HEK293 (cell line): ENCODE measurements at regions not wholly inside any gene's neighbourhood (a gene's known extent, or its start where the extent isn't known, plus 50 kb on each side); places are given as distances from the start of the nearest gene placed in this dataset.
A peak's percentile ranks its signal among the peaks of the same experiment; 100 is the strongest.

ENCODE experiments used
- CTCF ChIA-PET: fragments of 350-600 bp; formaldehyde crosslinking; extraction: SDS; loops from one replicate; lab custom pipeline; 2021; ENCODE audit warnings: antibody characterized with exemption; lab: Yijun Ruan, JAX
- POLR2A ChIA-PET: fragments of 300-600 bp; formaldehyde crosslinking; extraction: SDS; loops from one replicate; lab custom pipeline; 2020; ENCODE audit warnings: antibody characterized with exemption, inconsistent platforms; lab: Yijun Ruan, JAX
- H3K27ac ChIP-seq: fragments of 200-500 bp; sonication (Bioruptor generic); 2 replicates; pipeline ENCODE4 v1.5.1; 2014; ENCODE audit warnings: low read depth, low read length, control low read depth, inconsistent platforms; ENCODE audit errors: extremely low read depth
- H3K36me3 ChIP-seq, 2 experiments: fragments of 200-500 bp in 1 of 2; sonication (Bioruptor generic) in 1 of 2; 1 replicate in 1 of 2; 2 replicates in 1 of 2; pipeline ENCODE4 v1.5.1; 2014 to 2017; ENCODE audit warnings: inconsistent platforms in 2 of 2, low read length in 2 of 2; ENCODE audit not compliant: control insufficient read depth in 2 of 2, insufficient read depth in 1 of 2
- H3K4me1 ChIP-seq: fragments of 200-500 bp; sonication (Bioruptor generic); 2 replicates; pipeline ENCODE4 v1.5.1; 2014; ENCODE audit warnings: mild to moderate bottlenecking, low read length, inconsistent platforms; ENCODE audit not compliant: control insufficient read depth, insufficient read depth
- H3K4me3 ChIP-seq: 2 replicates; pipeline ENCODE4 v1.5.1; 2011; ENCODE audit warnings: low read depth, mild to moderate bottlenecking, control low read depth, low read length, moderate library complexity
- H3K9me3 ChIP-seq: fragments of 200-500 bp; sonication (Bioruptor generic); 2 replicates; pipeline ENCODE4 v1.5.1; 2014; ENCODE audit warnings: low read depth, low read length, inconsistent platforms; ENCODE audit not compliant: control insufficient read depth, insufficient read depth
- KLF8 ChIP-seq: fragments of 450-650 bp; formaldehyde crosslinking; IDR thresholded peaks from 2 replicates; pipeline ENCODE4 v1.5.1; 2016; ENCODE audit warnings: missing biosample characterization, missing genetic modification characterization
- MEIS1 ChIP-seq: sonication (generic); formaldehyde crosslinking; IDR thresholded peaks from 2 replicates; pipeline ENCODE4 v1.8.1; 2022; ENCODE audit warnings: missing genetic modification reagents, mild to moderate bottlenecking, borderline replicate concordance
- MYNN ChIP-seq: fragments of 450-650 bp; formaldehyde crosslinking; IDR thresholded peaks from 2 replicates; pipeline ENCODE4 v1.5.1; 2016; ENCODE audit warnings: missing biosample characterization, missing genetic modification characterization, borderline replicate concordance
- MZF1 ChIP-seq: fragments of 450-650 bp; formaldehyde crosslinking; IDR thresholded peaks from 2 replicates; pipeline ENCODE4 v1.5.1; 2017; ENCODE audit warnings: missing biosample characterization, missing genetic modification characterization, borderline replicate concordance
- SALL2 ChIP-seq: fragments of 450-650 bp; formaldehyde crosslinking; IDR thresholded peaks from 2 replicates; pipeline ENCODE4 v1.5.0; 2017; ENCODE audit warnings: missing biosample characterization, mild to moderate bottlenecking, missing genetic modification characterization, borderline replicate concordance
- ZFP37 ChIP-seq: fragments of 450-650 bp; formaldehyde crosslinking; IDR thresholded peaks from 2 replicates; pipeline ENCODE4 v1.5.1; 2016; ENCODE audit warnings: missing biosample characterization, missing genetic modification characterization
- ZFP41 ChIP-seq: fragments of 450-650 bp; formaldehyde crosslinking; IDR thresholded peaks from 2 replicates; pipeline ENCODE4 v1.5.1; 2016; ENCODE audit warnings: missing biosample characterization, missing genetic modification characterization, borderline replicate concordance
- ZFP69B ChIP-seq: fragments of 450-650 bp; formaldehyde crosslinking; IDR thresholded peaks from 2 replicates; pipeline ENCODE4 v1.5.1; 2016; ENCODE audit warnings: missing biosample characterization, missing genetic modification characterization
- ZNF114 ChIP-seq: fragments of 450-650 bp; formaldehyde crosslinking; IDR thresholded peaks from 2 replicates; pipeline ENCODE4 v1.5.0; 2017; ENCODE audit warnings: missing biosample characterization, missing genetic modification characterization
- ZNF157 ChIP-seq: fragments of 450-650 bp; formaldehyde crosslinking; IDR thresholded peaks from 2 replicates; pipeline ENCODE4 v1.5.1; 2016; ENCODE audit warnings: missing biosample characterization, missing genetic modification characterization
- ZNF221 ChIP-seq: fragments of 450-650 bp; formaldehyde crosslinking; IDR thresholded peaks from 2 replicates; pipeline ENCODE4 v1.5.1; 2017; ENCODE audit warnings: missing biosample characterization, missing genetic modification characterization, borderline replicate concordance
- ZNF23 ChIP-seq: fragments of 450-650 bp; formaldehyde crosslinking; IDR thresholded peaks from 2 replicates; pipeline ENCODE4 v1.5.1; 2016; ENCODE audit warnings: missing biosample characterization, missing genetic modification characterization, borderline replicate concordance
- ZNF341 ChIP-seq: fragments of 450-650 bp; formaldehyde crosslinking; IDR thresholded peaks from 2 replicates; pipeline ENCODE4; 2016; ENCODE audit warnings: low read depth, missing biosample characterization, missing genetic modification characterization
- ZNF354C ChIP-seq: fragments of 450-650 bp; formaldehyde crosslinking; IDR thresholded peaks from 2 replicates; pipeline ENCODE4 v1.5.1; 2016; ENCODE audit warnings: missing biosample characterization, missing genetic modification characterization, low read depth, borderline replicate concordance
- ZNF433 ChIP-seq: fragments of 450-650 bp; formaldehyde crosslinking; IDR thresholded peaks from 2 replicates; pipeline ENCODE4 v1.5.1; 2016; ENCODE audit warnings: missing biosample characterization, missing genetic modification characterization, low read depth
- ZNF544 ChIP-seq: fragments of 450-650 bp; formaldehyde crosslinking; IDR thresholded peaks from 2 replicates; pipeline ENCODE4 v1.5.0; 2017; ENCODE audit warnings: missing biosample characterization, missing genetic modification characterization
- ZNF549 ChIP-seq: fragments of 450-650 bp; IDR thresholded peaks from 2 replicates; pipeline ENCODE4 v1.5.1; 2018; ENCODE audit warnings: missing biosample characterization, missing genetic modification characterization, mild to moderate bottlenecking, inconsistent platforms, moderate library complexity
- ZNF654 ChIP-seq: fragments of 450-650 bp; formaldehyde crosslinking; IDR thresholded peaks from 2 replicates; pipeline ENCODE4 v1.5.1; 2016; ENCODE audit warnings: low read depth, missing biosample characterization, missing genetic modification characterization
- ZNF768 ChIP-seq: fragments of 450-650 bp; formaldehyde crosslinking; IDR thresholded peaks from 2 replicates; pipeline ENCODE4 v1.5.1; 2018; ENCODE audit warnings: missing biosample characterization, mild to moderate bottlenecking, missing genetic modification characterization
- ZSCAN23 ChIP-seq: fragments of 450-650 bp; formaldehyde crosslinking; IDR thresholded peaks from 2 replicates; pipeline ENCODE4 v1.5.1; 2016; ENCODE audit warnings: missing biosample characterization, missing genetic modification characterization
- TF ChIP-seq, protein P1 (sequence below): fragments of 450-650 bp; formaldehyde crosslinking; IDR thresholded peaks from 2 replicates; pipeline ENCODE4 v1.5.1; 2017; ENCODE audit warnings: missing biosample characterization, missing genetic modification characterization
- TF ChIP-seq, protein P2 (sequence below): fragments of 450-650 bp; formaldehyde crosslinking; conservative IDR thresholded peaks from 2 replicates; pipeline ENCODE4 v1.5.1; 2016; ENCODE audit warnings: low read depth, missing biosample characterization, missing genetic modification characterization
- TF ChIP-seq, protein P3 (sequence below): fragments of 450-650 bp; formaldehyde crosslinking; IDR thresholded peaks from 2 replicates; pipeline ENCODE4 v1.5.0; 2017; ENCODE audit warnings: missing biosample characterization, missing genetic modification characterization, borderline replicate concordance

DNA sequence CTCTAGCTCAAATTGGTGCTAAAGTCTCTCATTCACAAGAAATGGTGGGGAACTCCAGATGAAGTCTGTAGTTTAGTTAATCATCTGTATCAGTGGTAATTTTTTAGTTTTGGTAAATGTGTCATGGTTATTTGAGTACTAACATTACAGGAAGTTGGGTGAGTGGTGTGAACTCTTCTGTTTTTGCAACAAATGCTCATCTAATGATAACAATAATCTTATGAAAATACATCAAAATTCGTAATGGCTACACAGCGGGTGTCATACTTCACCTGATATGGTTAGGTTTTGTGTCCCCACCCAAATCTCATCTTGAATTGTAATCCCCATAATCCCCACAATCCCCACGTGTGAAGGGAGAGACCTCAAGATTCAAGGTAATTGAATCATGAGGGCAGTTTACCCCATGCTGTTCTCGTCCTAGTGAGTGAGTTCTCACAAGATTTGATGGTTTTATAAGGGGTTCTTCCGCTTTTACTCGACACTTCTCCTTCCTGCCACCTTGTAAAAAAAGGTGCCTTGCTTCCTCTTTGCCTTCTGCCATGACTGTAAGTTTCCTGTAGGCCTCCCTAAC, 209.3 kb upstream of the FOXN3 start:
- CTCF ChIA-PET: interaction anchor here (0.6 kb wide), 1 partner anchor 476 kb away, joined by 3 read pairs; no protein-coding TSS in a partner anchor
- H3K4me1 ChIP-seq: 0 out of 2 replicates have a peak, but pooled peaks cover 4% of the 10 kb centered on the region
- H3K4me3 ChIP-seq: no peak overlapping the region
- H3K36me3 ChIP-seq: no peaks in the 10 kb centered on the region
- H3K9me3 ChIP-seq: no peaks in the 10 kb centered on the region
- TF ChIP-seq, protein P1, sequence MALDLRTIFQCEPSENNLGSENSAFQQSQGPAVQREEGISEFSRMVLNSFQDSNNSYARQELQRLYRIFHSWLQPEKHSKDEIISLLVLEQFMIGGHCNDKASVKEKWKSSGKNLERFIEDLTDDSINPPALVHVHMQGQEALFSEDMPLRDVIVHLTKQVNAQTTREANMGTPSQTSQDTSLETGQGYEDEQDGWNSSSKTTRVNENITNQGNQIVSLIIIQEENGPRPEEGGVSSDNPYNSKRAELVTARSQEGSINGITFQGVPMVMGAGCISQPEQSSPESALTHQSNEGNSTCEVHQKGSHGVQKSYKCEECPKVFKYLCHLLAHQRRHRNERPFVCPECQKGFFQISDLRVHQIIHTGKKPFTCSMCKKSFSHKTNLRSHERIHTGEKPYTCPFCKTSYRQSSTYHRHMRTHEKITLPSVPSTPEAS (tag by site-specific recombination): no peak
- TF ChIP-seq MZF1: peak; percentile 73; the same call in 1 of the 2 replicates
- TF ChIP-seq, all 188 proteins: peak for 1
- no peak overlapping the region for H3K27ac ChIP-seq
- POLR2A ChIA-PET: no interaction called here

DNA sequence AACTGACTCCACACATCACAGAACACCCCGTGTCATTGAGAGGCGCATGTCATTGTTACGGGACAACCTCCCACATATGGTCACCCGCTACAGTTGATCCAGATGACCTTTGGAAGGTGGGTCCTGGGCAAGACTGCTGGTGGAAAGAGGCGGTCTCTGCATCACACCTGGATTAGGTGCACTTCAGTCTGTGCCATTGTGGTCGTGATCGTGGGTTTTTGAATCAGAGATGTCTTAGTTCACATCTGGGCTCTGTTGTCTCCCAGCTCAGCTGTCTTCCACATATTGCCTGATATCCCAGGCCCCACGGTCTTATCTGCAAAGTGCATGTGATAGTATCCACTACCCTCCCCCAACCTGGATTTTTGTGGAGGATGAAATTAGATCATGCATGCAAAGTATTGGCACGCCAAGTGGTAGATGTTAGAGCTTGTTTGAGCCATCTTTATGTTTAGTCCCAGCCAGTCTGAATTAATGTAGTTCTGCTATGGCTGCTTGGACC, 208.7 kb upstream of the FOXN3 start:
- Histone ChIP-seq H3K4me3 (no peak overlapping the region), H3K9me3 (no peaks in the 10 kb centered on the region), H3K27ac (no peak overlapping the region), H3K36me3 (no peaks in the 10 kb centered on the region), H3K4me1 (0 out of 2 replicates have a peak, but pooled peaks cover 4% of the 10 kb centered on the region)
- CTCF ChIA-PET: no interaction called here
- TF ChIP-seq KLF8 (tag by site-specific recombination): no peak
- TF ChIP-seq ZNF768: no peak
- no peak for TF ChIP-seq MYNN (tag by site-specific recombination)
- TF ChIP-seq ZSCAN23 (tag by site-specific recombination): no peak
- TF ChIP-seq ZNF221: no peak
- TF ChIP-seq ZFP37: no peak
- no peak for TF ChIP-seq ZNF433 (tag by site-specific recombination)
- TF ChIP-seq, protein P2, sequence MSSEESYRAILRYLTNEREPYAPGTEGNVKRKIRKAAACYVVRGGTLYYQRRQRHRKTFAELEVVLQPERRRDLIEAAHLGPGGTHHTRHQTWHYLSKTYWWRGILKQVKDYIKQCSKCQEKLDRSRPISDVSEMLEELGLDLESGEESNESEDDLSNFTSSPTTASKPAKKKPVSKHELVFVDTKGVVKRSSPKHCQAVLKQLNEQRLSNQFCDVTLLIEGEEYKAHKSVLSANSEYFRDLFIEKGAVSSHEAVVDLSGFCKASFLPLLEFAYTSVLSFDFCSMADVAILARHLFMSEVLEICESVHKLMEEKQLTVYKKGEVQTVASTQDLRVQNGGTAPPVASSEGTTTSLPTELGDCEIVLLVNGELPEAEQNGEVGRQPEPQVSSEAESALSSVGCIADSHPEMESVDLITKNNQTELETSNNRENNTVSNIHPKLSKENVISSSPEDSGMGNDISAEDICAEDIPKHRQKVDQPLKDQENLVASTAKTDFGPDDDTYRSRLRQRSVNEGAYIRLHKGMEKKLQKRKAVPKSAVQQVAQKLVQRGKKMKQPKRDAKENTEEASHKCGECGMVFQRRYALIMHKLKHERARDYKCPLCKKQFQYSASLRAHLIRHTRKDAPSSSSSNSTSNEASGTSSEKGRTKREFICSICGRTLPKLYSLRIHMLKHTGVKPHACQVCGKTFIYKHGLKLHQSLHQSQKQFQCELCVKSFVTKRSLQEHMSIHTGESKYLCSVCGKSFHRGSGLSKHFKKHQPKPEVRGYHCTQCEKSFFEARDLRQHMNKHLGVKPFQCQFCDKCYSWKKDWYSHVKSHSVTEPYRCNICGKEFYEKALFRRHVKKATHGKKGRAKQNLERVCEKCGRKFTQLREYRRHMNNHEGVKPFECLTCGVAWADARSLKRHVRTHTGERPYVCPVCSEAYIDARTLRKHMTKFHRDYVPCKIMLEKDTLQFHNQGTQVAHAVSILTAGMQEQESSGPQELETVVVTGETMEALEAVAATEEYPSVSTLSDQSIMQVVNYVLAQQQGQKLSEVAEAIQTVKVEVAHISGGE (tag by site-specific recombination): no peak
- TF ChIP-seq ZFP69B (tag by site-specific recombination): no peak
- TF ChIP-seq ZNF114 (tag by site-specific recombination): no peak
- TF ChIP-seq, protein P1 (tag by site-specific recombination): no peak
- TF ChIP-seq ZNF654: no peak
- no peak for TF ChIP-seq ZNF157
- TF ChIP-seq ZNF544 (tag by site-specific recombination): no peak
- POLR2A ChIA-PET: no interaction called here

DNA sequence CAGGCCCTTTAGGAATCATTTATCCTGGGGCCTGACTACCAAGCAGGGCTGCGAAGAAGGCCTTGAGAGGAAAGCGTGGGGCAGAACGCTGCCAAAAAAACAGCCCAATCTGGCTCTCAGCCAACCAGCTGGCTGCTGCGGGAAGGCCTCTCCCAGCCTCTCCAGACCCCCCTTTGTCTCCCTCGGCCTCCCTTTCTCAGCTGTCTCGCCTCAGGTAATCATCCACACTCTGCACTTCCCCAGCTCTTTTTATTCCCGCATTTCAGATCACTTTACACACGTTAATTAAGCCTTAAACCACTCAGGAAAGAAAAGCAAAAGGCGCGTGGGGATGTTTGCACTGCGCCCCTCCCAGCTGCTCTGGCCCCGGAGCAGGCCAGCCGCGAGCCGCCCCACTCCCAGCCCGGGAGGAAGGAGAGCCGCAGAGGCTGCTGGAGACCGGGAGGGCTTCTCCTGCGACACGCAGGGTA, 208.2 kb upstream of the FOXN3 start:
- no peak overlapping the region for H3K27ac ChIP-seq
- CTCF ChIA-PET: no interaction called here
- no peaks in the 10 kb centered on the region for H3K9me3 ChIP-seq
- POLR2A ChIA-PET: no interaction called here
- no peaks in the 10 kb centered on the region for H3K36me3 ChIP-seq
- no peak overlapping the region for H3K4me3 ChIP-seq
- 0 out of 2 replicates have a peak, but pooled peaks cover 4% of the 10 kb centered on the region for H3K4me1 ChIP-seq
- TF ChIP-seq ZNF354C (tag by site-specific recombination): no peak
- no peak for TF ChIP-seq ZFP41 (tag by site-specific recombination)
- no peak for TF ChIP-seq MEIS1 (CRISPR knock-in tag)
- TF ChIP-seq ZNF549 (tag by site-specific recombination): no peak
- no peak for TF ChIP-seq ZNF23 (tag by site-specific recombination)
- TF ChIP-seq, protein P3, sequence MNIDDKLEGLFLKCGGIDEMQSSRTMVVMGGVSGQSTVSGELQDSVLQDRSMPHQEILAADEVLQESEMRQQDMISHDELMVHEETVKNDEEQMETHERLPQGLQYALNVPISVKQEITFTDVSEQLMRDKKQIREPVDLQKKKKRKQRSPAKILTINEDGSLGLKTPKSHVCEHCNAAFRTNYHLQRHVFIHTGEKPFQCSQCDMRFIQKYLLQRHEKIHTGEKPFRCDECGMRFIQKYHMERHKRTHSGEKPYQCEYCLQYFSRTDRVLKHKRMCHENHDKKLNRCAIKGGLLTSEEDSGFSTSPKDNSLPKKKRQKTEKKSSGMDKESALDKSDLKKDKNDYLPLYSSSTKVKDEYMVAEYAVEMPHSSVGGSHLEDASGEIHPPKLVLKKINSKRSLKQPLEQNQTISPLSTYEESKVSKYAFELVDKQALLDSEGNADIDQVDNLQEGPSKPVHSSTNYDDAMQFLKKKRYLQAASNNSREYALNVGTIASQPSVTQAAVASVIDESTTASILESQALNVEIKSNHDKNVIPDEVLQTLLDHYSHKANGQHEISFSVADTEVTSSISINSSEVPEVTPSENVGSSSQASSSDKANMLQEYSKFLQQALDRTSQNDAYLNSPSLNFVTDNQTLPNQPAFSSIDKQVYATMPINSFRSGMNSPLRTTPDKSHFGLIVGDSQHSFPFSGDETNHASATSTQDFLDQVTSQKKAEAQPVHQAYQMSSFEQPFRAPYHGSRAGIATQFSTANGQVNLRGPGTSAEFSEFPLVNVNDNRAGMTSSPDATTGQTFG: no peak
- TF ChIP-seq ZNF341: no peak
- no peak for TF ChIP-seq SALL2 (tag by site-specific recombination)
